ENCODE measurements at regions not wholly inside any gene's neighbourhood (a gene's known extent, or its start where the extent isn't known, plus 50 kb on each side); places are given as distances from the start of the nearest gene placed in this dataset.

- TF ChIP-seq, protein P1, sequence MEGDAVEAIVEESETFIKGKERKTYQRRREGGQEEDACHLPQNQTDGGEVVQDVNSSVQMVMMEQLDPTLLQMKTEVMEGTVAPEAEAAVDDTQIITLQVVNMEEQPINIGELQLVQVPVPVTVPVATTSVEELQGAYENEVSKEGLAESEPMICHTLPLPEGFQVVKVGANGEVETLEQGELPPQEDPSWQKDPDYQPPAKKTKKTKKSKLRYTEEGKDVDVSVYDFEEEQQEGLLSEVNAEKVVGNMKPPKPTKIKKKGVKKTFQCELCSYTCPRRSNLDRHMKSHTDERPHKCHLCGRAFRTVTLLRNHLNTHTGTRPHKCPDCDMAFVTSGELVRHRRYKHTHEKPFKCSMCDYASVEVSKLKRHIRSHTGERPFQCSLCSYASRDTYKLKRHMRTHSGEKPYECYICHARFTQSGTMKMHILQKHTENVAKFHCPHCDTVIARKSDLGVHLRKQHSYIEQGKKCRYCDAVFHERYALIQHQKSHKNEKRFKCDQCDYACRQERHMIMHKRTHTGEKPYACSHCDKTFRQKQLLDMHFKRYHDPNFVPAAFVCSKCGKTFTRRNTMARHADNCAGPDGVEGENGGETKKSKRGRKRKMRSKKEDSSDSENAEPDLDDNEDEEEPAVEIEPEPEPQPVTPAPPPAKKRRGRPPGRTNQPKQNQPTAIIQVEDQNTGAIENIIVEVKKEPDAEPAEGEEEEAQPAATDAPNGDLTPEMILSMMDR (IDR thresholded peaks at IDR 0.05; ENCODE audit: insufficient read depth, low read length, poor library complexity, severe bottlenecking), result no peak
- no peak for TF ChIP-seq EZH2phosphoT487 (conservative IDR thresholded peaks at IDR 0.05; ENCODE audit: low read length)
These were observed 146.9 kb downstream of the TENT4A start for GRCh38 chr5:6859951-6860638.

Measured in SU-DHL-6 (cell line).